ENCODE measurements at regions not wholly inside any gene's neighbourhood (a gene's known extent, or its start where the extent isn't known, plus 50 kb on each side); places are given as distances from the start of the nearest gene placed in this dataset.

- DNase-seq (ENCODE audit: low read depth in 2 of 2), result no peak
Measured at GRCh38 chr3:124402791-124403190, 327.5 kb upstream of the UMPS start.

GRCh38 chr3:124404621-124405020 is 325.6 kb upstream of the UMPS start:
- DNase-seq (ENCODE audit: low read depth in 2 of 2), result no peak

DNA sequence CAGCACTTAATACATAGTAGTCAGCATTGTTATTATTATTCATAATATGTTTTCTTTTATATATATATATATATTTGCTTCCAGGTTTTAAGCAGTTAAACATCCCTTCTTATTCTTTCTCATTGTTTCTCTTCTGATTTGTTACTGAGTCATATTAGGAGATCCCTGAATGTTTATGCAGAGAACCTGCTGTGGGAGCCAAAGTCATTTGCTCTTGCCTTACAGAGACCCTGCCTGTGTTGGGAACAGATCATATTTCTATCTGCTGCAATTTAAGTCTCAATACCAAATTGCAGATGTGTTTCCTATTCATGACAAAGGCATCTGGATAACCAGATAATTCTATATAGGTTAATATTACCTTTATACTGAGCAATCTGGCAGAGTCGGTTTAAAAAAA is 323.0 kb upstream of the UMPS start:
- no peak for DNase-seq (ENCODE audit: low read depth in 2 of 2)

DNA sequence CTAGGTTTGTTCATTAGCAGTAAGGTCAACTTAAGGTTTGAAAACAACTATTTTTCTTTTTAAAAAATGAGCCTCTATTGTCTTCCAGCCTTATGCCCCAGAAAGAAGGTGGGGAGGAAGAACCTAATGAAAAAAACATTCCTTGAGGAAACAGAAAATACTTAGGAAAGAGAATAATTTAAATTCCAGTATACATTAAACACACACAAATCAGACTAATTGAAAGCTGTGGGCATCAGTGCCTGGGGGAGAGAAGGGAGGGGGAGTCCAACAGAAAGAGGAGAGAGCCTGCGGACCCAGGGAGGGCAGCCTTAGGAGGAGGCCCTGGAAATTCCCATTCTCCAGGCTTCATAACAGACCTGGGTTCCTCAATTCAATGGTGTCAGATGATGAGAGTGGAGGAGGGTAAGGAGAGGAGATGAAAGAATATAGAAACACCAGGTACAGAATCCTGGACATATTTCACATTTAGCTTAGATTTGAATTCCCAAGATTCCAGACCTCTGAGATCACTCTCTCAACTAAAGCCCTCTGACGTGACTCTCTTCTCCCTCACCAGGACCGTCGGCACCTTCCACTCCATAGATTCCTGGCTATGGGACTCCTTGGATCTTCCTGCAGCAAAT is 320.5 kb upstream of the UMPS start:
- DNase-seq (ENCODE audit: low read depth in 2 of 2), result no peak

DNA sequence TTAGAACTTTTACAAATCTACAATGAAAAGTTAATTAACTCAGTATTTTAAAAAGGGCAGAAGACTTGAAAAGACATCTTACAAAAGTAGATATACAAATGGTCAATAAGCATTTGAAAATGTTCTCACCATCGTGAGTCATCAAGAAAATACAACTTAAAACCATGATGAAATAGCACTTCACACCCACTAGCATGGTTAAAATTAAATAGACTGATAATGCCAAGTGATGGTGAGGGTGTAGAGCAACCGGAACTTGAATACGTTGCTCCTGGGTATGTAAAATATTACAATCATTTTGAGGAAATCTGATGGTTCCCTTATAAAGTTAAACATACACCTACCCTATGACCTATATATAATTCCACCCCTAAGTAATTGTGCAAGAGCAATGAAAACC is 319.8 kb upstream of the UMPS start:
- DNase-seq (ENCODE audit: low read depth in 2 of 2), result no peak

DNA sequence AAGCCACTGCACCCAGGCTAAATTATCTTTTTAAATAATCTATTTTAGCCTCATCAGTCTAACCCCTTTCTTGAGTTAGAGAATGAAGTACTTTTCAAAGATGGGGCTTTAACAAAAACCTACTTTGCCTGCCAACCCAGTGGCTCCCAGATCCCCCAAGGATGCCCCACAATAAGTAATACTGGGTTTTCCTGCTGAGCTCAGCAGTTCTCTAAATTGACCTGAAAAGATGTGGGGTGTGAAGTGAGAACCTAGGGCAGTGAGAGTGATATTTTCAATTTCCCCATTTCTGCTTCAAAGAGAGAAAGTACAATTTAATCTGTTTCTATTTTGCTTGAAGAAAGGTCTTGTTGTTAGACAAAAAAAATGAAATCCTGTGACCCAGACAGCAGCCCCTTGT is 318.5 kb upstream of the UMPS start:
- no peak for DNase-seq (ENCODE audit: low read depth in 2 of 2)

DNA sequence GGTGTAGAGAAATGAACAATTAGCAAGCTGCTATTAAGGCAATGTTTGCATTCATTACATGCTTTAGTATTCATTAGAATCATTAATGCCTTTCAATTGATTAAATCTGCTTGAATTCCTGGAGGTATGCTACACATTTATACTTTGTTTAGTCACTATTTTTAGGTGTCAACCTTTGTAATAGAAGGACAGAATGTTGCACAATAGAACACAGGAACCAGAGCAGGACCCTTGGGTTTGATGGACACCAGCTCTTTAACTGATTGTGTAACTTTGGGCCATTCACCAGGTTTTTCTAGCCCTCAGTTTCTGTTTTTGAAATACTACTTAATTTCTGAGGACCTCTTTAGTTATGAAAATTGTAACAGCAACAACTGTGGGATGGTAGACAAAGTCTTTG is 317.6 kb upstream of the UMPS start:
- DNase-seq (ENCODE audit: low read depth in 2 of 2), result no peak

GRCh38 chr3:124413393-124413792 is 316.9 kb upstream of the UMPS start:
- DNase-seq (ENCODE audit: low read depth in 2 of 2), result no peak

DNA sequence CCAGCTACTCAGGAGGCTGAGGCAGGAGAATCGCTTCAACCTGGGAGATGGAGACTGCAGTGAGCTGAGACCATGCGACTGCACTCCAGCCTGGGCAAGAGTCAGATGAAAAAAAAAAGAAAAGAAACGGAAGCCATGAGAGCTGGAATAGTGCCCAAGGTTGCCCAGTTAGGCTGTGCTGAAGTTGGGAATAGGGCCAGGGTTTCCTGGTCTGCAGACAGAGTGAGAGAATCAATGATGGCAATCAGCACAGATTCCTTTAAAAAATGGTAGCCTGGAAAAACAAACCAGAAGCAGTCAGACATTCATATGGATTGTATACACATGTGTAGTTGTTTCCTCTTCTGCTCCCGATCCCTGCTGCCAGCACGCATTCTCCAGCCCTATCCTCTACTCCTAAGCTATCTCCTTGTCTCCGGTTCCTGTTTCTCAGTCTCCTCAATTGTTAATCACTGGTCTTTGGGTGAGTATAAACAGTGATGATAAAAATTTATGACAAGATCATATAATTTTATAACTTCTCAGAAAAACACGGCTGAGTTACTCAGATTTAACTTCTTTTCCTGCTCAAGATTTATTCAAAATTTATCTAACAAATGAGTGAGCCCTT is 316.2 kb upstream of the UMPS start:
- DNase-seq (ENCODE audit: low read depth in 2 of 2), result no peak

DNA sequence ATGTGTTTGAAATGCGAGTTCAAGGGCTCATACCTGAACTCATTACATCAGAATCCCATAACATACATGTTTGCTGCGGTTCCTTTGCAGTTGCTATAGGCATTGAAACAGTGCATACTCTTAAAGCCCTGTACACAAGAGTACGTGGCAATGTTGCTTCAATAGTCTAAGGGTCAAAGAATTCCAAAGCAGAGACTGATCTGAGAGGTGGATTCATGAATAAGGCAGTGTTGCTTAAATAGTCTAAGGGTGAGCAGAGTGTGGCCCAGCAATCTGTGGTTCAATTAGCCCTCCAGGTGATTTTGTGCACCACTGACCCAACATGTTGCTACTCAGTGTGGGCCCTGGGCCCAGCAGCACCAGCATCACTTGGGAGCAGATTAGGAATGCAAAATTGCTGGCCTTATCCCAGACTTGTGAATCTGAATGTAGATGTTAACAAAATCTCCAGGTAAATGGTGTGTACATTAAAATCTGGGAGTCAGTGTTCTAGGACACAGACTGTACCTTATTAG is 314.7 kb upstream of the UMPS start:
- DNase-seq (ENCODE audit: low read depth in 2 of 2), result no peak

GRCh38 chr3:124419303-124419702 is 310.9 kb upstream of the UMPS start:
- no peak for DNase-seq (ENCODE audit: low read depth in 2 of 2)

- no peak for DNase-seq (ENCODE audit: low read depth in 2 of 2)
Measured at GRCh38 chr3:124420392-124420791, 309.9 kb upstream of the UMPS start.

GRCh38 chr3:124422805-124423204 is 307.4 kb upstream of the UMPS start:
- no peak for DNase-seq (ENCODE audit: low read depth in 2 of 2)

GRCh38 chr3:124424396-124424795 is 305.9 kb upstream of the UMPS start:
- DNase-seq (ENCODE audit: low read depth in 2 of 2), result no peak

DNA sequence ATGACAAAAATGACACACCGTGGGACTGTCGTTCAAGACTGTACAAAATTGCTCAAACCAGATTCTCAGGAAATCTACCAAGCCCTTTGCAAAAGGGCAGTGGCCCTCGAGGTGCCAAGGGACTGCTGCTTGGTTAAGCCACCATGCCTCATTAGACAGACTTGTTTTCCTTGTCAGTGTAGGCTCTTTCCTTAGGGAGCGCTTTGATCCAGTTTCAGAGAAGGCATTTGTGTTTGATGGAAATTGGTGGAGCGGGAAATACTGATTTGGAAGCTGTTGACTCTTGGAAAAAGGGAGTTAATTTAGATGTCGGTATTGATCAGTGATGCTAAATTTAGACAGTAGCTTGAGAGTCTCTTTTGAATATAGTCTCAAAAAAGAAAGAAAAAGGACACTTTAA is 304.3 kb upstream of the UMPS start:
- no peak for DNase-seq (ENCODE audit: low read depth in 2 of 2)

GRCh38 chr3:124428372-124429128 is 301.7 kb upstream of the UMPS start:
- DNase-seq (ENCODE audit: low read depth in 2 of 2), result no peak

DNA sequence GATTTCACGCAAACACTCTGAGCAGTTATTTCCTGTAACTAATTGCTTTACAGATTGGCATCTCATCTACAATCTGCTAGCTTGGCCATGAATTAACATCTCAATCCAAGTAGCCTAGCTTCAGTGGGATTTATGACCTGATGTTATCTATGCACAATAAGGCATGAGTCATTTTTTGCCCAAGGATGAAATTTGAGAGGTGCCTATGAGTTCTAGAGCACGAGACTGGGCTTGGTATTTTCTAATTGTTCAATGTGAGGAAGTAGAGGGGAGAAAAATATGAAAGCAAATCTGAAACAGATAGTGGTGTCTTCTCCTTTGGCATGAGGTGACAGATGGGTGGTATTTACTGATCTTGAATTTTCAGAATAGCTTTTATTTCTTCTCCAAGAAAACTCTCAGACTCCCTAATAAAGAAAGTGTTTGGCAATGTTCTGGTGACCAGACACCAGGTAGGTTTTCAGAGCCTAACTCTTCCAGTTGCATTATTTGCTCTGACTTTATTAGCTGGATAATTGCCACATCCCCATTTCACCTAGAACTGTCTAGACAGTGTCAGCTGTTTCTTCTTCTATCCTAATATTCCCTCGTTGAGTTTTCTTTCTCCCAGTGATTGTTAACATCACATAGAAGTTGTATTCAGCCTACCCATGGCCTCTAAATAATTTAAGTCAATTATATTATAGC is 301.0 kb upstream of the UMPS start:
- no peak for DNase-seq (ENCODE audit: low read depth in 2 of 2)

GRCh38 chr3:124431331-124431994 is 298.8 kb upstream of the UMPS start:
- DNase-seq (ENCODE audit: low read depth in 2 of 2), result no peak

DNA sequence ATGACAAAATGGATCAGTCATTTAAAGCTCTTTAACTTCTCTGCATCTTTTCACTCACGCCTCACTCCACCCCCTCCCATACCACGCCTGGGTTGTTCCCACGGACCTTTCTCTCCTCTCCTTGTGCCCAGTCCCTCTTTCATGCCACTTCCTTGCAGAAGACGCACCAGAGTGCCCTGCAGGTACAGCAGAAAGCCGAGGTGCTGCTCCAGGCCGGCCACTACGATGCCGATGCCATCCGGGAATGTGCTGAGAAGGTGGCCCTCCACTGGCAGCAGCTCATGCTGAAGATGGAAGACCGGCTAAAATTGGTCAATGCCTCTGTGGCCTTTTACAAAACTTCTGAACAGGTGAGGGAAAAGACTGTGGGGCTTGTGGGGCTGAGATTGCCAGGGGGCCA is 296.1 kb upstream of the UMPS start:
- no peak for DNase-seq (ENCODE audit: low read depth in 2 of 2)

DNA sequence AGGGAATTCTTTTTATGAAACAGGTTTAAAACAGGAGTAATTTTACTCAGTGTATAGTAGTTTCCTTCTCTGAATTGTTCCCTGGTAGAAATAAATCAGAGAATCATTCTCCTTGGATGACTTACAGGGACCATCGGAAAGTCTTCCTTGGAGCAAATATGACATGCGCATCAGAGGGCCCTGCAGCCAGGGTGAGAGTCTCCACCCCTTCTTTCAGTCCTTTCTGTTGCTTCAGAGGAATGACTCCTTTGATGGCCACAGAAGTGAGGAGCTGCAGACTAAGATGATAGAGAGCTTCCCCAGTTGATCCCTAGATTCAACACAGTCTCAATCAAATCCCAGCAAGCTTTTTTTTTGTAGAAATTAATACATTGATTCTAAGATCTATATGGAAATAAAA is 294.8 kb upstream of the UMPS start:
- no peak for DNase-seq (ENCODE audit: low read depth in 2 of 2)

- no peak for DNase-seq (ENCODE audit: low read depth in 2 of 2)
Measured at GRCh38 chr3:124438813-124439212, 291.4 kb upstream of the UMPS start.

DNA sequence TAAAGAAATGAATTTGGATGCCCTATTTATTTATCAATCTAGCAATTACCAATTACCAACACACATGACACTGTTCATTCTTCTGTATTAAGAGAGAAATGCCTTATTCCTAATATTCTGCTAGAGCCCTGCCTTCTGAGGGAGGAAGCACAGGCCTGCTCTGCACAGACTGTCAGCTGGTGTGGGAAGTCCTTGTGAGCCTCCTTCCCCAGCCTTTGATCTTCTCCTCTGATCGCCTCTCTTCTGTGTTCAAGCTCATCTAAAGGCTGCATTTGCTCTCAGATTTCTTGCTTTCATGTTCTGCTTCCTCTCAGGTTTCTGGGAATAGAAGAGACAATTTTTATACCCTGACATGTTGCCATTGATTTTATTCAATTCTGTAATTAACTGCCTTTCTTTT is 290.6 kb upstream of the UMPS start:
- no peak for DNase-seq (ENCODE audit: low read depth in 2 of 2)
